ENCODE measurements at regions not wholly inside any gene's neighbourhood (a gene's known extent, or its start where the extent isn't known, plus 50 kb on each side); places are given as distances from the start of the nearest gene placed in this dataset.

DNA sequence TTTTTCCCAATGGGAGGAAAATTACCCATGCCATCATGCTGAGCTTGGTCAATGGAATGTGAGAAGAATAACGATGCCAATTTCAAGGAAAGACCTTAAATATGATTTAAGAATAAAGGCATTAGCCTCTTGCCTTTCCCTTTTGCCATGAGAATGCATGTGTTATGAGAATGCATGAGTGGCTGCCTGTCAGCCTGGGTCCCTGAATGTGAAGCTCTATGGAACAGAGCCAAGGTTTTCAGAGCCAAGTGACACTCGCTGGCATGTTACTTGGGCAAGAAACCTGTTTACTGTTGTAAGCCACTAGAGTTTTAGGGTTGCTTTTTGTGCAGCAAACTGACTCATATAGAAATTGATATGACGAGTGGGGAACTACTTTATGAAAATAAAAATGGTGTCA is 75.7 kb downstream of the JRKL start:
- H3K36me3 ChIP-seq = no peaks in the 10 kb centered on the region
- TF ChIP-seq CTCF (IDR thresholded peaks at IDR 0.05; ENCODE audit: low read depth, low read length) = no peak
- no peak overlapping the region for H3K4me3 ChIP-seq (ENCODE audit: low read depth, low read length)
- H3K27me3 ChIP-seq = no peaks in the 10 kb centered on the region
- peak; percentile 36 for DNase-seq
- H3K4me1 ChIP-seq = peaks cover 7% of the 10 kb centered on the region; the same call in 1 of the 2 replicates
- H3K9me3 ChIP-seq = no peaks in the 10 kb centered on the region

- Histone ChIP-seq H3K4me3 (ENCODE audit: low read depth, low read length) (no peak overlapping the region), H3K4me1 (peaks cover 7% of the 10 kb centered on the region; the same call in 1 of the 2 replicates), H3K36me3 (no peaks in the 10 kb centered on the region), H3K27me3 (no peaks in the 10 kb centered on the region), H3K9me3 (no peaks in the 10 kb centered on the region)
- no peak for TF ChIP-seq CTCF (IDR thresholded peaks at IDR 0.05; ENCODE audit: low read depth, low read length)
- no peak for DNase-seq
These were observed 76.8 kb downstream of the JRKL start for GRCh38 chr11:96466607-96467006.

DNA sequence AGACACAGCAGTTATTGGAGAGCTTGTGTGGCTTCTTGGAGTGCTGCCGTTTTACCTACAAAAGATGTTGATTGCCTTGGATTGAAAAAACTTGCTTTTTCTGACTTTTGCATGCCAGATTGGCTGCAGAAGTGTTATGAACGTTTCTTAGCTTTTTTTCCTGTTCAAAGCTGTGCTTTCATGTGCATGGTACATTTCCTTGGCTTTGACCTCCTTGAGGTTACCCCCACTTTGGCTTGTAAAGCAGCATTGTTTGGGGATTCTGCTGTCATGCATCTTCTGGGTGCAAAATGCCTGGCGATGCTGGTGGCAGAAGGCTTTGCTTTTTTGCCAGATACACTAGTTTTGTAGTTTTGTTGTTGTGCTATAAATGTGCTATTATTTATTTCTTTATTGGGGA is 80.0 kb downstream of the JRKL start:
- no peak for DNase-seq
- H3K9me3 ChIP-seq = no peaks in the 10 kb centered on the region
- TF ChIP-seq CTCF (IDR thresholded peaks at IDR 0.05; ENCODE audit: low read depth, low read length) = no peak
- no peaks in the 10 kb centered on the region for H3K27me3 ChIP-seq
- peaks cover 5% of the 10 kb centered on the region; the same call in 1 of the 2 replicates for H3K4me1 ChIP-seq
- no peak overlapping the region for H3K4me3 ChIP-seq (ENCODE audit: low read depth, low read length)
- H3K36me3 ChIP-seq = no peaks in the 10 kb centered on the region

DNA sequence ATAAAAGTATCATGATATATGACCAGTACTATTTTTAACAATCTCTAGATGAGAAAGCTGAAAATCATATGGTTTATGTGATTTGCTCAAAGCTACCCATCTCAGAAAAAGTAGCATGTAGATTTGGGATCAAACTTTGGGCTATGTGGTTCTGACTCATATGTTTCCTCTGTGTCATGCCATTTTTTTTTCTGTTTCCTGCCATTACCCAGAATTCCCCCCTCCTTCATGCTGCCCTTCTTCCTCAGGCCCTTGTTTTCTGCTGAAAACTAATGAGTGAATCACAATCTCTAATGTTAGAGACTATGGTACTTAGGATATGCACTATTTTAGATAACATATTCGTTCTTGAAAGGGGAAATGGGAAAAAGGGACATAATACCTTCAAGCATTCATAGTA is 80.7 kb downstream of the JRKL start:
- no peaks in the 10 kb centered on the region for H3K36me3 ChIP-seq
- peaks cover 2% of the 10 kb centered on the region; the same call in 1 of the 2 replicates for H3K4me1 ChIP-seq
- no peak overlapping the region for H3K4me3 ChIP-seq (ENCODE audit: low read depth, low read length)
- TF ChIP-seq CTCF (IDR thresholded peaks at IDR 0.05; ENCODE audit: low read depth, low read length) = no peak
- no peaks in the 10 kb centered on the region for H3K27me3 ChIP-seq
- no peak for DNase-seq
- no peaks in the 10 kb centered on the region for H3K9me3 ChIP-seq

DNA sequence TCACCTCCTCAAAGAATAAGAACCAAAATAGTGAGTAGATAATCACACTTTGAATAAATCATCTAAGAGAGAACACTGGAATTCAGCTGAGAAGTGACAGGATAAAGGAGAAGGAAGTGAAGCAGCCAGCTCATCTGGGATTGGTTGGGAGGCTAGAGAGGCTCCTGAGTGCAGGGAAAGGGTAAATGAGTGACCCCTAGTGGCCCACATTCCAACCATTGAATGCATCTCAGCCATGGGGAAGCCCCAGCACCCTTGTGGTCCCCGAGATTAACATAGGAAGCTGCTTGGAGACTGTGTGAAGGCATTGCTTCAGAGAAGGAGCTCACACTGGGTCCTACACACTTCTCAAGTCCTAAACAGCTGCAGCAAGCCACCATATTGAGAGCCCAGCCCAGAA is 82.3 kb downstream of the JRKL start:
- Histone ChIP-seq H3K9me3 (no peaks in the 10 kb centered on the region), H3K4me1 (no peaks in the 10 kb centered on the region), H3K4me3 (ENCODE audit: low read depth, low read length) (no peak overlapping the region), H3K27me3 (no peaks in the 10 kb centered on the region), H3K36me3 (no peaks in the 10 kb centered on the region)
- TF ChIP-seq CTCF (IDR thresholded peaks at IDR 0.05; ENCODE audit: low read depth, low read length) = peak; percentile 23; the same call in 1 of the 2 replicates
- no peak for DNase-seq

GRCh38 chr11:96474263-96474662 is 84.5 kb downstream of the JRKL start:
- Histone ChIP-seq H3K27me3 (no peaks in the 10 kb centered on the region), H3K4me3 (ENCODE audit: low read depth, low read length) (no peak overlapping the region), H3K9me3 (no peaks in the 10 kb centered on the region), H3K4me1 (no peaks in the 10 kb centered on the region), H3K36me3 (no peaks in the 10 kb centered on the region)
- DNase-seq = no peak
- TF ChIP-seq CTCF (IDR thresholded peaks at IDR 0.05; ENCODE audit: low read depth, low read length) = no peak

Measured in BE2C (cell line).